HG03565 (cell line): ENCODE measurements at regions not wholly inside any gene's neighbourhood (a gene's known extent, or its start where the extent isn't known, plus 50 kb on each side); places are given as distances from the start of the nearest gene placed in this dataset.

Experiments used
- ATAC-seq: cut with Tn5 transposase; IDR thresholded peaks from one replicate; pipeline ENCODE4 v1.9.1; 2021; ENCODE audit warnings: mild to moderate bottlenecking, moderate library complexity; ENCODE audit not compliant: unreplicated experiment

DNA sequence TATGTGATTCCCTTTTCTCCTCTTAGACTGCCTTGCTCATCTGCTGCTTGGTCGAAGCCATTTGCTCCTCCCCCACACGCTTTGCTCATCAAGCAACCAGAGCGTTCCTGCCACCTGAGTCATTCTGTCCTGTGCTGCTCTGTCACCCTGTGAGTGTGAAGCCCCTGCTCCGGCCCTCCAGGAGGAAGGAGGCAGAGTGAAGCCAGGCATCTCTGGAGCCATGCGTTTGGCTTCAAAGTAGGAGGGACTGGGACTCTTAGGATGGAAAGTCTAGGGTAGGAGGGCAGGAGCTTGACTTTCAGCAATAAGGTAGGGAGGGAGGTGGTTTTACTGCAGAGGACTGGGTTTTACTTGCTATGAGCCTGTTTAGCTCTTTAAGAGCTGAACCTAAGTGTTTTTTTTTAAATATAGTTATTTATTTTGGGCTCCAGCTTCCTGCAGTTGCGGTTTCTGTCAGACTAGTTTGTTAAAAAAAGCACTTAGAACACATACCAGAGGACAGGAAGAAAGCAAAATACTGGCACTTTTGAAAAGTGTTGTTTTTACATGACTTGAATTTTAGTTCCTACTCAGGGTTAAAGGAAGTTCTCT lies 63.6 kb downstream of the SPINK2 start:
- ATAC-seq: peak; percentile 86

- ATAC-seq: peak; percentile 22
These were observed 64.2 kb downstream of the SPINK2 start for GRCh38 chr4:56757261-56757746.

- ATAC-seq: no peak
These were observed 65.6 kb downstream of the SPINK2 start for GRCh38 chr4:56755901-56756300.

GRCh38 chr4:56752985-56753384 lies 68.5 kb downstream of the SPINK2 start:
- no peak for ATAC-seq

GRCh38 chr4:56750231-56750630 lies 69.1 kb upstream of the HOPX start:
- ATAC-seq: no peak

GRCh38 chr4:56748271-56748670 lies 67.2 kb upstream of the HOPX start:
- no peak for ATAC-seq

DNA sequence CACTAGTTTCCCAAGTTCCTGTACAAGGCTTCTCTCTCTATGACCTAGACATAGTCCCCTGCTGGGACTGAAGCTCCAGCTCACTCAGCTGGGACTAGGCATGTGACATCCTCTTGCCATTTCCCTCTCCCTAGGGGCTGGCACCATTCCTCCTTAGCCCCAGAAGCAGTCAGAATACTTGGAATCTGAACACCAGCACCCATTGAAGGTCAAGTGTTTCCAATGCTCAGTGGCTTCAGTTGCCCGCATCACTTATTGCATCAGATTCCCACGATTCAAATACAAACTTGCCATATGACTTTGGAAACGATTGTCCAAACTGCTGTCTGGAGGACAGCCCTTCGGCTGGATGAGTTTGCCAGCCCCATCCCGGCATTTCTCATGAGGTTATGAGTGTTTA lies 65.5 kb upstream of the HOPX start:
- ATAC-seq: no peak

GRCh38 chr4:56745042-56745441 lies 63.9 kb upstream of the HOPX start:
- no peak for ATAC-seq

GRCh38 chr4:56744030-56744429 lies 62.9 kb upstream of the HOPX start:
- ATAC-seq: no peak

DNA sequence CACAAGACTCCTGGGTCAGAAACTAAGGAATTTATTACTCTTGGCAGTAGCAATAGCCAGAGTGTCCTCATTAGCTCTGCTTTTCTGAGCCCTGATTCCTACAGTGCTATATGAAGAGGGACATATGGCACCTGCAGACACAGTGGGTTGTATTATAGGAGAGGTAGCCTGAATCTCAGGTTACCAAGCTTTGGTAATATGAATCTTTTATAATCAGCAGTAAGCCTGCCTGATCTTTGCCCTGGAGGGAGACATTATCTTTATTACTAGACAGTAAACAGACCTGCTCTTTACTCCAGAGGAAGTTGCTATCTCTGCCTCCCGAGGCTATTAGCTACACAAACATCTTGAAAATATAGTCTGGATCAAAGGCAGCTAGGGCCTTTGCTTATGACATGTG lies 62.5 kb upstream of the HOPX start:
- ATAC-seq: no peak

DNA sequence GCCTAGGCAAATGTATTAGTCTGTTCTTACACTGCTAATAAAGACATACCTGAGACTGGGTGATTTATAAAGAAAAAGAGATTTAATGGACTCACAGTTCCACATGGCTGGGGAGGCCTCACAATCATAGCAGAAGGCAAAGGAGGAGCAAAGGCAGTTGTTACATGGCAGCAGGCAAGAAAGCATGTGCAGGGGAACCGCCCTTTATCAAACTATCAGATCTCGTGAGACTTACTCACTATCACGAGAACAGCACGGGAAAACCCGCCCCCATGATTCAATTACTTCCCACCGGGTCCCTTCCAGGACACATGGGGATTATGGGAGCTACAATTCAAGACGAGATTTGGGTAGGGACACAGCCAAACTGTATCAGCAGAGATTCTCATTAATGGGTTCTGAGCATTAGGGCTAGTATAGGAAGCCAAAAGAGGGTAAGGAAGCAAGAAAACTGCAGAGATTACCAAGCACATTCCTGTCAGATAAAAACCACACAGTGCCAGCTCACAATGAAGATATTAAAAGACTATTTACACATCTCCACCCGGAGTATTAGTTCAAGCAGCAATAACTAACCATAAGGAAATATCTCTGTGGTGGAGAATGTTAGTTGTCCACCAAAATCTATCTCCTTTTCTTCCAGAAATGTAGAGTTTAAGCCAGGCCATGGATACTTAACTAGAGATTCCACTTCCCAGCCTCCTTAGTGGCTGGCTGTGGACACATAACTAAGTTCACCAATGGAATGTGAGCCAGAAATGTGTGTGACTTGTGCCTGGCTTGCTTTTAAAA lies 61.2 kb upstream of the HOPX start:
- ATAC-seq: no peak

DNA sequence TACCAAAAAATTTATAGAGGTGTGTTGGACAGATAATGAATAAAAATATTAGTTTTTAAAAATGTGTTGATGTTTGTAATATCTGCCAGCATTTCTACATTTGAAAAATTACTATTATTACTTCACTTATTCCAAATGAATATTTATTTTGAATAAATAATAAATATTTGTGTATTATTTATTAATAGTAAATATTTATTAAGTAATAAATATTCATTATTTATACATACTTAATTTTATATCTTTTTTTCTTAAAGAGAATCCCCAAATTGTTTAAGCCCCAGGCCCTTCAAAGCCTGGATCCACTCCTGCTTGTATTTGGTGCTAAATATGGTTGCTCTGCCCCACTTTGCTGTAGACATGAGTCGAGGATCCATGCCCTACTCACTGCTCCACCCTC lies 60.5 kb upstream of the HOPX start:
- ATAC-seq: no peak

DNA sequence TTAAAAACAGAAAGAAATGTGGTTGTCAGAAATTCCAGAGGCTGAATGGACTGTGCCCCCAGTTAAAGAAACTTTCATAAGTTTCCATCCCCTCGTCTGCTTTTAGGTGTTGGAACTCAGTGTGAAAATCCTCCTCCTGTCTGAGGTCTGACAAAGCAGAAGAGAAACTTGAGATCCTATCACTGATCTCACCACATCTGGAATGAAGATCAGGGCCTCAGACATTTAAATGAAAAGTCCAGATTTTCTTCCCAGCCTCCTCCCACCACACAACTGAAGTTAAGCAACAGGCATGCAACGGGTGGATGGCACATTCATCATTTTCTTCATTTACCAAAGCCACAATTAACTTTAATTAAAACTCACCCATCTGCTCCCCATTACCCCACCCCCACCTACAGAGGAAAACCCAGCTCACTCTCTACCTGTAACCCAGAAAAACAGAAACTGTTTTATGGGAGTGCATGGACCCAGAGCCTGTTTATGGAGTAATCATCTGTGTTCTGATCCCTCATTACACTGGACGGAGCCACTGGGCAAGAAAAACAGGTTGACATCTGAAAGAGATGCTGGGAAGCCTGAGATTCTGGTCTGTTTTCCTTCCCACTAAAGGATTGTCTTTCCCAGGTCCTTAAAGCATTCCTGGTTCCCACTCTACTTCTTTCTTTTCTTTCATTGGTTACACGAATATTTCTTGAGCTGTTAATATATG lies 58.1 kb upstream of the HOPX start:
- ATAC-seq: no peak

DNA sequence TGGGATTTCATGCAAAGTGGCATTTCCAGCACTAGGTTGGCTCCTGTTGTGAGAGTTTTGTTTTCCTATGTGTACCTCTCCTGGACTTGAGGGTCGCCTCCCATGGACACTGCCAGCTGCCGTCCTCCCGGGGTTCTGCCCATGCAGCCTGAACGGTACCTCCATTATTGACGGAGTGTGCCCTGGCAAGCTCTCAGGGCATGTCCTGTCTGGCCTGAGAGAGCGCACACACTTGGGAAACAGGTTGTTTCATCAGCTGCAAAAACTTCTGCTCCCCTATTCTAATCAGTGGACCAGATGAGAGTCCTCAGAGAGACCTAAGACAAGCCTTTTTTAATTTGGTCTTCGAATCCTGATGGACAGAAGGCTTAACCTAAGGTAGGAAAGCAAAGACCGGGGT lies 56.6 kb upstream of the HOPX start:
- no peak for ATAC-seq

DNA sequence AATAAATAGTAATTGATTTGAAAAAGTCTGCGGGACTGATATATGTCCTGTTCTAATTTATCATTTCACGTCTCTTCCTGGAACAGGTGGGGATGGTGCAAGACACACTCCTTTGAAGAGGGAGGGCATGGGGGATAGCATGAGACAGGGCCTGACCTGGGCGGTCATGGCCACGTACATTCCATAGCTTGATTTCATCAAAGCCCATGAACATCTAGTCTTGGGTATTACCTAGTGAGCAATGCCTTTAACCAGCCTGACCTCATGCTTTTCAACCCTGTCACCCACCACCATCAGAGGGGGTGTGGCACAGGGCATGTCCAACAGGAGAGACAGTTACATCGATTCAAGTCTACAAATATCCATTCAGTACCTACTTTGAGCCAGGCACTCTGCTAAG lies 52.3 kb upstream of the HOPX start:
- ATAC-seq: no peak

- no peak for ATAC-seq
These were observed 51.2 kb upstream of the HOPX start for GRCh38 chr4:56732301-56732700.

- no peak for ATAC-seq
These were observed 50.8 kb upstream of the HOPX start for GRCh38 chr4:56731857-56732256.
